NCI-H524 (cell line): ENCODE measurements at regions not wholly inside any gene's neighbourhood (a gene's known extent, or its start where the extent isn't known, plus 50 kb on each side); places are given as distances from the start of the nearest gene placed in this dataset.
"Not testable (repeated sequence)": the region's sequence is repeated elsewhere in the genome, so short reads cannot be mapped to it uniquely, and the experiment has no call there.

ENCODE experiments used
- DNase-seq, 2 experiments: peaks; one replicate each; lab custom pipeline; 2025; lab: John Stamatoyannopoulos, UW

DNA sequence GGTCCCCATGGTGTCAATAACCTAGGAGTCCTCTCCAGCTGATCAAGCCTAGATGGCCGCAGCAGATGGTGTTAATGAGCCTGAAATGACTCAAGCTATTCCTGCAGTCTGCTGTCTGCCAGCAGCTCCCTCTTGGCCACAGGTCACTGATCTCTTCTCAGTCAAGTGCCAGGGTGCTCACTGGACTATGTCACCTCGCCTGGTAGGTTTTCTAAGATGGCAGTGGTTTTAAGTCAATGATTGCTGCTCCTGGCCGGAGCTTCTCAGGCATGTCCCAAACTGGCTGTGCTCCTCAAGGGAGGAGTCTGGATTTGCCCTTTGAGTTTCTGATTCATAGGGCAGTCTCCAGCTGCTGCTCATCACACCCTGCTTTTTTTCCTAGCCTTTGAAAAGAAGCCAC is 58.6 kb upstream of the SHISA6 start:
- DNase-seq, result no peak

DNA sequence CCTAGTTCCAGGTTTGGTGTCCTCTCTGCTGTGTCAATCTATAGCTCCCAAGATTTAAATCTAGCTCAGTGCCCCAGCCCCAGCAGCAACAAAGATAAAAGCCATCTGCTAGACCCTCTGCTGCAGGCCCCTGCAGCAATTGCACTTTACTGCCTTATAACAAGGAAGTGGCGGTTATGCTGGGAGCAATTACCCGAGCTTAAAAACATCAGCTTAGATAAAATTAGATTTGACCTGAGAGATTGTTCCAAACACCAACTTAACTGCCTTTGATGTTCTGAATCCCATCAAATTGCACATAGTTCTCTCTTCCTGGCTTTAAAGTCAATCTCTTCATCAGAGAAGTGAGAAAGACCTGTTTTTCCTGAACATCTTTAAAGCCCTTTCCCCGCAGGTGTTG is 62.4 kb upstream of the SHISA6 start:
- no peak for DNase-seq

GRCh38 chr17:11177340-11177739 is 63.7 kb upstream of the SHISA6 start:
- DNase-seq, result no peak

- no peak for DNase-seq
Measured at GRCh38 chr17:11176549-11176948, 64.5 kb upstream of the SHISA6 start.

DNA sequence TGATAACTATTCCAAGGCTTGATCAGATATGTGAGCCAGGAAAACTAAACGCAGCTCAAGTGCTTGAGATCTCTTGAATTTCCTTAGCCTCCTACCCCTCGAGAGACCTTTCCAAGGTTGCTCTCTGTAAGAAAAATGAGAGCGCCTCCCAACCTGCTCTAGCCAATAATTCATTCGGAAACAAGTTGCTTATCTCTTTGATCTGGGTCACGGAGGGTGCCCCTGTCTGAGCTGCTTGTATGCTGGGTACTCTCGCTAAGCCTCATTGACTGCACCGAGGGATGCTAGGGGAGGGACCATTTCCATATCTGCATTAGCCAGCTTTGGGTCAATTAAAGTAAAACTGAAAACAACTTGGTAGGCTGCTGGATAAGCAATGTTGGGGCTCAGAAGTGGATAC is 70.1 kb upstream of the SHISA6 start:
- DNase-seq, result no peak

DNA sequence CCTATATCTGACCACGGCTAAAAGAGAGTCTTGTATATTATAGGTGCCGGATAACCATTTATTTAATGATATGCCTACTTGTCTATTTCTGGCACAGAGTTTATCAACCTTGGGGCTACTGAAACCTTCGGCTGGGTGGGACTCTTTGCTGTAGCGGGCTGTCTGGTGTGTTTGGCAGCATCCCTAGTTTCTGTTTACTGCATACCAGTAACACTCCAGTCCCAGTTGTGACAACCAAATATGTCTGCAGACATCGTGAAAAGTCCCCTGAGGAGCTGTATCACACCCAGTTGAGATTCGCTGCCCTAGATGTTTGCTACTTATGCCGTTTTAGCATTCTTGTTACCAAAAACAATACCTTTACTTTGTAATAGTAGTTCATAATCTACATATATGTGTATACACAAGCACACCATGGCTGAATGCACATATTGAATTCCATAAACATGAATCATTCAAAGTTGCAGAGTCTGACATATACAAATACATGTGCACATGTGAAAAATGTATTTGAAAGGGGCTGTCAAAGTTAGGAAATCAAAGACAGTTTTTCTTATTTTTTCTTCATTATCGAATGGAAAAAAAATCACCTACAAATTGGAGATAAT is 89.1 kb upstream of the SHISA6 start:
- no peak for DNase-seq

- DNase-seq, result not testable (repeated sequence)
Measured at GRCh38 chr17:11150906-11151511, 90.0 kb upstream of the SHISA6 start.

GRCh38 chr17:11144358-11145233 is 96.4 kb upstream of the SHISA6 start:
- peak in 1 of 2 experiments; percentile 12 for DNase-seq

- no peak for DNase-seq
Measured at GRCh38 chr17:11142231-11142630, 98.8 kb upstream of the SHISA6 start.

GRCh38 chr17:11140501-11140900 is 100.5 kb upstream of the SHISA6 start:
- DNase-seq, result no peak

DNA sequence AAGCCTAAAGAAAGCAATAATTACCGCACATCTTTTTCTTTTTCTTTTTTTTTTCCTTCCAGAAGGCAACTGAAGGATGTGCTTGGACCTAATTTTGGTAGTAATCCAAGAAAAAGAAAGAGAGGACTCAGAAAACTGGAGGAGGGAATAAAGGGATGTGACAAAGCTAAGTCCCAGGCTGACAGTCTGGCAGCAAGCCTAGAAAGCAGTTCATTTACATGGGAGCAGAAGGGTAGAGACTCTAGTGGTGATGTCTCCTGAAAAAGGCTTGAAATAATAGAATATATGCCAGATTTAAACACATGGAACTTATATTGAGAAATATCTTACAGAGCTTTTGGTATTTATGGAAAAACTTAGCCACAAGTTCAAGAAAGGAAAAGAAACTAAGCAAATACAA is 101.0 kb upstream of the SHISA6 start:
- no peak for DNase-seq

DNA sequence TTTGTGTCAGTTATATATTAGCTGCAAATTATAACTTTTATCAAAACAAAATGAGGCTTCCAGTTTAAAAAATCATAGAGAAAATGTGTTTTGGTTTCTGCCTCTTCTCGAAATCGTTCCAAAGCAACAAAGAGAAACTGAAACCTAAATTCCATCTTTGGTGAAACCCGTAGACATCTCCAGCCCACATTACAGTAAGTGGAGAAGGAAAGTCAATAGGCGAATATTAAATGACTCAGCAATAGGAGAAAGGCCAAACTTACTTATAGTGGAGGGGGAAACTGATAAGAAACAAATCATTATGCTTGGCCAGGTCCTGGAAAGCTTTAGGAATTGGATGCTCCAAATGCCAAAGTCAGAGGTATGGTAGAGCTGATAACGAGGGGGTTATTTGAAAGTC is 103.0 kb upstream of the SHISA6 start:
- DNase-seq, result no peak

- DNase-seq, result no peak
Measured at GRCh38 chr17:11135819-11136218, 105.2 kb upstream of the SHISA6 start.

GRCh38 chr17:11130367-11130766 is 110.6 kb upstream of the SHISA6 start:
- DNase-seq, result no peak

GRCh38 chr17:11122908-11123307 is 118.1 kb upstream of the SHISA6 start:
- no peak for DNase-seq

DNA sequence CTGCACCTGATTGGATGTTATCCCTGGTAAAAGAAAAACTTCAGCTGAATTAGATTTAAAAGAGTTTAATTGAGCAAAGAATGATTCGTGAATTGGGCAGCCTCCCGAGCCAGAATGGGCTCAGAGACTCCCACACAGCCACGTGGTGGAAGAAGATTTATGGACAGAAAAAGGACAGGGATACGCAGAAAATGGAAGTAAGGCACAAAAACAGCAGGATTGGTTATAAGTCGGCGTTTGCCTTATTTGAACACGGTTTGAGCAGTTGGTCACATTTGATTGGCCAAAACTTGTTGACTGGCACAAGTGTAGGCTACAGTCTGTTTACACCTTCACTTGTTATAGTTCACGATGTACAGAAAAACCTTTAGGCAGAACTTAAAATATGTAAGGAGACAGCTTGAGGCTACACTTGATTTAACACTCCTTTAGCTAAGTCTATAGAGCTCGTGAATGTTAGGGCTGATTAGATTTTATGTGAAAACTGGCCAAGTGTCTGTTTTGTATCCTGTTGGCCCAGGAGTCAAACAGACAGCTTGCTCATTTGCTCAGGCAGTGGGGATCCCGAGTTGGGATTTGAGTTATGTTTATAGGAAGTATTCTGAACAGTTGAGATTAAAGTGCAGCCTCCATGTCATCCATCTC is 119.5 kb upstream of the SHISA6 start:
- DNase-seq, result no peak

DNA sequence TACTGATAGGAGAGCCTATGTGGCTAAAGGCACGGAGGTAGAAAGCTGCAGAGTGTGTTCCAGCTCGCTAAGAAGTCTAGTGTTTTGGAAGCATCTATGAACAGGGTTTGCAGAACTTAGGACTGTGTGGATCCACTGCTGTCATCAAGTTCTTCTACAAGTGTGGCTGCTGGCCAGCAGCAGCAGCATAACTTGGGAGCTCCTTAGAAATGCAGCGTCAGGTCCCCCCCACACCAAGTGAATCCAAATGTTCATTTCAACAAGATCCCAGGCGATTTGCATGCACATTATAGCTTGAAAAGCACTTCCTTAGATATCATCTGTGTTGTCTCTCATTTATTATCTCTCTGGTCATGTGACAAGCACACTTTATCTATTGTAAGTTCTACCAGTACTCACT is 131.9 kb upstream of the SHISA6 start:
- no peak for DNase-seq

DNA sequence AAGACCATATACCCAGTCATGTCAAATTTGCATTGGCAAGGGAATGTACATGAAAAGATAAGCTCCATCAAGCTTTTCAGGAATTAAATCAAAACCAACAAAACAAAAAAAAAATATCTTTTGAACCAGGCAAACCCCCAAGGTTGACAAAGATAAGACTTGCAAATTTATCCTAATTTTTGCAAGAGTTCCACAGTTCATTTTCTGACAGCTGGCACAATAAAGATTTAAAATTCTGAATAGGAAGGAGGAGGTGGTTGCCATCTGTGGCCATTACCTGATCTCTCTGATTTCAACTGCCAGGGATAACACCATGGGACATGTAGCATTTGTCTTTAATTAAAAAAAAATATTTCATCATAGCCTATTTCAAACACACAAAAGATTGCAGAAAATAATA is 135.9 kb upstream of the SHISA6 start:
- no peak for DNase-seq

GRCh38 chr17:11097121-11097520 is 143.9 kb upstream of the SHISA6 start:
- no peak for DNase-seq

DNA sequence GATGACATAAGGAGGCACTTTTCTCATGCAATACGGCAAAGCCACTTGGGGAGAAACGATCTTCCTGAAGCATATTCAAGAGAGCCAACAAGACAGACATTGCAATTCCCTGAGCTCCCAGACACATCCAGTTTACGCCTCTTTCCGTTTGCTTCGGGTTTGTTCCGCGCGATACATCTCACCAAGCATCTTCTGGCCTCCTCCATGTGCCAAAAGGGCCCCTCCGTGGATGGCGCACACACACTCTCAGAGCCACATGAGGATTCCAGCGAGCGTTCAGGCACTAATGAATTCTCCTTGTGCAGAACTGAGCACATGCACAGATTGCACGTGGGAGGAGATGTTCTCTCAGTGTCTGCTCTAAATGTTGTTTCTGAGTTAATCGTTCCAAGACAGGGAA is 146.7 kb upstream of the SHISA6 start:
- no peak for DNase-seq

GRCh38 chr17:11086646-11087340 is 154.2 kb upstream of the SHISA6 start:
- DNase-seq, result no peak

- no peak for DNase-seq
Measured at GRCh38 chr17:11082559-11082958, 158.5 kb upstream of the SHISA6 start.
